Body of pancreas (tissue), 4 donors: ENCODE measurements at regions not wholly inside any gene's neighbourhood (a gene's known extent, or its start where the extent isn't known, plus 50 kb on each side); places are given as distances from the start of the nearest gene placed in this dataset.

Experiments used
- ATAC-seq: fragments of 150-250 bp; one replicate; pipeline ENCODE4 v1.9.1; 2016
- DNase-seq, 4 donors: peaks; one replicate each; pipeline ENCODE4 v3.0.0-alpha.2; 2019
- H3K27ac ChIP-seq, 4 donors: fragments of 200-600 bp; sonication (generic); 1 replicate in 3 of 4; 2 replicates in 1 of 4; pipeline versions ENCODE4 v1.5.1 to v1.6.1; 2016 to 2019; ENCODE audit warnings: mild to moderate bottlenecking in 1 of 4, mixed read lengths in 1 of 4, moderate library complexity in 1 of 4
- H3K27me3 ChIP-seq, 2 donors: fragments of 200-600 bp; sonication (generic); one replicate each; pipeline ENCODE4 v1.6.0; 2016; ENCODE audit warnings: mild to moderate bottlenecking in 1 of 2
- H3K36me3 ChIP-seq, 2 donors: fragments of 200-600 bp; sonication (generic); replicated peaks in 1 of 2; 2 replicates each; pipeline ENCODE4 v1.5.1; 2016; ENCODE audit warnings: low read depth in 2 of 2; ENCODE audit not compliant: insufficient read depth in 1 of 2
- H3K4me1 ChIP-seq: fragments of 200-600 bp; sonication (generic); one replicate; pipeline ENCODE4 v1.6.0; 2016
- H3K4me3 ChIP-seq, 2 donors: fragments of 200-600 bp; sonication (generic); 1 replicate in 1 of 2; 2 replicates in 1 of 2; pipeline ENCODE4 v1.5.1; 2016 to 2019
- H3K9me3 ChIP-seq, 3 donors: fragments of 200-600 bp; sonication (generic); 1 replicate in 2 of 3; 2 replicates in 1 of 3; pipeline ENCODE4 v1.5.1; 2016
- CTCF ChIP-seq, 7 experiments: fragments of 450-650 bp in 4 of 7; fragments of 200-600 bp in 3 of 7; sonication (generic) in 3 of 7; IDR thresholded peaks; one replicate each; pipeline ENCODE4 v1.5.1; 2016 to 2019; ENCODE audit warnings: antibody characterized with exemption in 7 of 7
- POLR2A ChIP-seq, 3 donors: fragments of 450-650 bp; IDR thresholded peaks; one replicate each; pipeline ENCODE4 v1.6.1; 2016; ENCODE audit warnings: antibody characterized with exemption in 3 of 3, mild to moderate bottlenecking in 2 of 3
- WGBS, 2 donors: methylation state at CpG; one replicate each; pipeline ENCODE4 v1.1.5; 2017; 5-methylcytosine and 5-hydroxymethylcytosine counted together
- intact Hi-C: fragments of 100-400 bp; cut with DNase I; formaldehyde crosslinking; loops from one replicate; pipeline ENCODE4 v1.15.1; 2023

- TF ChIP-seq POLR2A (IDR thresholded peaks at IDR 0.05) (no peak), CTCF (IDR thresholded peaks at IDR 0.05) (no peak)
- Histone ChIP-seq H3K36me3 (no peaks in the 10 kb centered on the region), H3K27ac (no peak overlapping the region), H3K4me1 (no peaks in the 10 kb centered on the region), H3K9me3 (no peaks in the 10 kb centered on the region), H3K27me3 (no peaks in the 10 kb centered on the region), H3K4me3 (no peak overlapping the region)
- intact Hi-C loops = no loop called here
- no peak for ATAC-seq
- DNase-seq = no peak
- 56 to 70% methylated on average over 2 of the region's 2 CpGs for WGBS, 2 donors
Observed at GRCh38 chr2:103132536-103133217, 370.8 kb downstream of the TMEM182 start.

- intact Hi-C loops = no loop called here
Observed at GRCh38 chr2:103135679-103136078, 373.8 kb downstream of the TMEM182 start.

GRCh38 chr2:103138123-103138901 lies 376.5 kb downstream of the TMEM182 start:
- Histone ChIP-seq H3K4me3 (no peak overlapping the region), H3K36me3 (no peaks in the 10 kb centered on the region), H3K9me3 (no peaks in the 10 kb centered on the region), H3K27me3 (no peaks in the 10 kb centered on the region), H3K4me1 (no peaks in the 10 kb centered on the region), H3K27ac (no peak overlapping the region)
- no peak for TF ChIP-seq CTCF (IDR thresholded peaks at IDR 0.05)
- no peak for TF ChIP-seq POLR2A (IDR thresholded peaks at IDR 0.05)
- ATAC-seq (no peak), DNase-seq (no peak)
- intact Hi-C loops = no loop called here
- 66 to 73% methylated on average over 5 of the region's 5 CpGs for WGBS, 2 donors

More at GRCh38 chr2:103135679-103136078, 373.8 kb downstream of the TMEM182 start:
- DNase-seq (no peak), ATAC-seq (no peak)
- TF ChIP-seq CTCF (IDR thresholded peaks at IDR 0.05) (no peak), POLR2A (IDR thresholded peaks at IDR 0.05) (no peak)
- Histone ChIP-seq H3K9me3 (no peaks in the 10 kb centered on the region), H3K4me1 (no peaks in the 10 kb centered on the region), H3K36me3 (no peaks in the 10 kb centered on the region), H3K4me3 (no peak overlapping the region), H3K27ac (no peak overlapping the region), H3K27me3 (no peaks in the 10 kb centered on the region)
- WGBS, 2 donors = 51 to 61% methylated on average over 6 of the region's 6 CpGs

- Histone ChIP-seq H3K4me1 (no peaks in the 10 kb centered on the region), H3K4me3 (no peak overlapping the region), H3K27me3 (no peaks in the 10 kb centered on the region), H3K27ac (no peak overlapping the region), H3K36me3 (no peaks in the 10 kb centered on the region), H3K9me3 (no peaks in the 10 kb centered on the region)
- DNase-seq (no peak), ATAC-seq (no peak)
- WGBS, 2 donors = 19 to 24% methylated on average over 7 of the region's 7 CpGs
- TF ChIP-seq POLR2A (IDR thresholded peaks at IDR 0.05) = no peak
- no peak for TF ChIP-seq CTCF (IDR thresholded peaks at IDR 0.05)
- intact Hi-C loops = no loop called here
Observed at GRCh38 chr2:103139628-103140268, 377.9 kb downstream of the TMEM182 start.
